Panc1 (cell line): ENCODE measurements at regions not wholly inside any gene's neighbourhood (a gene's known extent, or its start where the extent isn't known, plus 50 kb on each side); places are given as distances from the start of the nearest gene placed in this dataset.

Experiments
- CTCF ChIP-seq: fragments of 450-650 bp; IDR thresholded peaks from 2 replicates; pipeline ENCODE4 v1.5.1; 2017; ENCODE audit warnings: mild to moderate bottlenecking
- POLR2AphosphoS5 ChIP-seq: IDR thresholded peaks from 2 replicates; pipeline ENCODE4 v1.6.1; 2012; ENCODE audit warnings: mild to moderate bottlenecking, low read depth, low read length, moderate library complexity

GRCh38 chr12:131375972-131376345 is 334.9 kb upstream of the SFSWAP start:
- TF ChIP-seq CTCF (no peak), POLR2AphosphoS5 (no peak)
